WTC11 (cell line): ENCODE measurements at regions not wholly inside any gene's neighbourhood (a gene's known extent, or its start where the extent isn't known, plus 50 kb on each side); places are given as distances from the start of the nearest gene placed in this dataset.

Experiments used
- ATF2 ChIP-seq: sonication (generic); formaldehyde crosslinking; IDR thresholded peaks from 2 replicates; pipeline ENCODE4 v1.8.1; 2022; ENCODE audit warnings: low read depth, missing genetic modification reagents, borderline replicate concordance
- ATF3 ChIP-seq: sonication (generic); formaldehyde crosslinking; conservative IDR thresholded peaks from 2 replicates; pipeline ENCODE4 v1.8.1; 2022; ENCODE audit warnings: mild to moderate bottlenecking, missing genetic modification reagents
- ESRRA ChIP-seq: sonication (generic); formaldehyde crosslinking; IDR thresholded peaks from 2 replicates; pipeline ENCODE4 v1.8.1; 2022; ENCODE audit warnings: mild to moderate bottlenecking, missing genetic modification reagents, borderline replicate concordance
- GRHL2 ChIP-seq: fragments of 250-450 bp; sonication (Bioruptor Pico); IDR thresholded peaks from 2 replicates; pipeline ENCODE4 v1.8.0; 2022; ENCODE audit warnings: mild to moderate bottlenecking, moderate library complexity; ENCODE audit not compliant: insufficient replicate concordance, severe bottlenecking
- MAX ChIP-seq: sonication (generic); formaldehyde crosslinking; IDR thresholded peaks from 2 replicates; pipeline ENCODE4 v1.8.0; 2022; ENCODE audit warnings: mild to moderate bottlenecking, missing genetic modification reagents
- SMAD4 ChIP-seq: sonication (generic); formaldehyde crosslinking; IDR thresholded peaks from 2 replicates; pipeline ENCODE4 v1.8.0; 2022; ENCODE audit warnings: mild to moderate bottlenecking, missing genetic modification reagents
- TEAD4 ChIP-seq: sonication (generic); formaldehyde crosslinking; IDR thresholded peaks from 2 replicates; pipeline ENCODE4 v1.8.0; 2022; ENCODE audit warnings: mild to moderate bottlenecking, missing genetic modification reagents
- ZNF416 ChIP-seq: fragments of 250-450 bp; sonication (Bioruptor Pico); IDR thresholded peaks from 2 replicates; pipeline ENCODE4 v1.9.0; 2021; ENCODE audit warnings: mild to moderate bottlenecking, inconsistent platforms
- ZNF425 ChIP-seq: fragments of 250-450 bp; sonication (Bioruptor Pico); conservative IDR thresholded peaks from 2 replicates; pipeline ENCODE4 v1.9.0; 2021; ENCODE audit warnings: mild to moderate bottlenecking
- ZNF532 ChIP-seq: fragments of 250-450 bp; sonication (Bioruptor Pico); IDR thresholded peaks from 2 replicates; pipeline ENCODE4 v1.9.0; 2021; ENCODE audit warnings: mild to moderate bottlenecking, borderline replicate concordance
- TF ChIP-seq, protein P1 (sequence below): fragments of 200-600 bp; IDR thresholded peaks from 2 replicates; pipeline ENCODE4 v1.8.0; 2022; ENCODE audit warnings: antibody characterized with exemption
- TF ChIP-seq, protein P2 (sequence below): sonication (generic); formaldehyde crosslinking; IDR thresholded peaks from 2 replicates; pipeline ENCODE4 v1.8.0; 2023; ENCODE audit warnings: missing genetic modification reagents
- TF ChIP-seq, protein P3 (sequence below): sonication (generic); formaldehyde crosslinking; IDR thresholded peaks from 2 replicates; pipeline ENCODE4 v1.8.1; 2022; ENCODE audit warnings: mild to moderate bottlenecking, moderate library complexity, missing genetic modification reagents

DNA sequence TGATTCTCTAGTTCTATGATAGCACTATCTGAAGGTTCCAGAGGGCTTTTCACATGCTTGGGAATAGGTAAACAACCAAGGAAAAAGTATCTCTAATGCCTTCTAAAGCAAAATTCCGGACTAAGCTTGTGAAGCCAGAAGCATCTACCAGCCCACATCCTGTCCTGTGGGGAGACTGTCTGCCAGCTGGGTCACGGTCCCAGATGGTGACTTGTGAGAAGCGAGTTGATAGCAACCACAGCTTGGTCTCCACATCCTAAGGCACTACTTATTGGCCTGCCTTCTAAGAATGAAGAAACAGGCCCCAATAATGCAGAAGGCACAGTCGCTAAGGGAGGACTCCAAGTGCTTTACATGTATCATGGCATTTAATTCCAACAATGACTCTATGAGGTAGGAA, 184.1 kb upstream of the ADRA1B start:
- TF ChIP-seq, protein P1, sequence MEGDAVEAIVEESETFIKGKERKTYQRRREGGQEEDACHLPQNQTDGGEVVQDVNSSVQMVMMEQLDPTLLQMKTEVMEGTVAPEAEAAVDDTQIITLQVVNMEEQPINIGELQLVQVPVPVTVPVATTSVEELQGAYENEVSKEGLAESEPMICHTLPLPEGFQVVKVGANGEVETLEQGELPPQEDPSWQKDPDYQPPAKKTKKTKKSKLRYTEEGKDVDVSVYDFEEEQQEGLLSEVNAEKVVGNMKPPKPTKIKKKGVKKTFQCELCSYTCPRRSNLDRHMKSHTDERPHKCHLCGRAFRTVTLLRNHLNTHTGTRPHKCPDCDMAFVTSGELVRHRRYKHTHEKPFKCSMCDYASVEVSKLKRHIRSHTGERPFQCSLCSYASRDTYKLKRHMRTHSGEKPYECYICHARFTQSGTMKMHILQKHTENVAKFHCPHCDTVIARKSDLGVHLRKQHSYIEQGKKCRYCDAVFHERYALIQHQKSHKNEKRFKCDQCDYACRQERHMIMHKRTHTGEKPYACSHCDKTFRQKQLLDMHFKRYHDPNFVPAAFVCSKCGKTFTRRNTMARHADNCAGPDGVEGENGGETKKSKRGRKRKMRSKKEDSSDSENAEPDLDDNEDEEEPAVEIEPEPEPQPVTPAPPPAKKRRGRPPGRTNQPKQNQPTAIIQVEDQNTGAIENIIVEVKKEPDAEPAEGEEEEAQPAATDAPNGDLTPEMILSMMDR: no peak
- TF ChIP-seq ATF2 (CRISPR knock-in tag): no peak
- TF ChIP-seq ZNF416 (CRISPR knock-in tag): no peak
- TF ChIP-seq ZNF532: no peak
- no peak for TF ChIP-seq MAX
- TF ChIP-seq, protein P2, sequence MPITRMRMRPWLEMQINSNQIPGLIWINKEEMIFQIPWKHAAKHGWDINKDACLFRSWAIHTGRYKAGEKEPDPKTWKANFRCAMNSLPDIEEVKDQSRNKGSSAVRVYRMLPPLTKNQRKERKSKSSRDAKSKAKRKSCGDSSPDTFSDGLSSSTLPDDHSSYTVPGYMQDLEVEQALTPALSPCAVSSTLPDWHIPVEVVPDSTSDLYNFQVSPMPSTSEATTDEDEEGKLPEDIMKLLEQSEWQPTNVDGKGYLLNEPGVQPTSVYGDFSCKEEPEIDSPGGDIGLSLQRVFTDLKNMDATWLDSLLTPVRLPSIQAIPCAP (CRISPR knock-in tag): no peak
- TF ChIP-seq ESRRA (CRISPR knock-in tag): no peak
- no peak for TF ChIP-seq GRHL2
- no peak for TF ChIP-seq ZNF425 (CRISPR knock-in tag)
- no peak for TF ChIP-seq TEAD4 (CRISPR knock-in tag)
- no peak for TF ChIP-seq SMAD4
- TF ChIP-seq, protein P3, sequence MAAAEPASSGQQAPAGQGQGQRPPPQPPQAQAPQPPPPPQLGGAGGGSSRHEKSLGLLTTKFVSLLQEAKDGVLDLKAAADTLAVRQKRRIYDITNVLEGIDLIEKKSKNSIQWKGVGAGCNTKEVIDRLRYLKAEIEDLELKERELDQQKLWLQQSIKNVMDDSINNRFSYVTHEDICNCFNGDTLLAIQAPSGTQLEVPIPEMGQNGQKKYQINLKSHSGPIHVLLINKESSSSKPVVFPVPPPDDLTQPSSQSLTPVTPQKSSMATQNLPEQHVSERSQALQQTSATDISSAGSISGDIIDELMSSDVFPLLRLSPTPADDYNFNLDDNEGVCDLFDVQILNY (CRISPR knock-in tag): no peak
- TF ChIP-seq ATF3 (CRISPR knock-in tag): no peak
